GM10248 (cell line): ENCODE measurements at regions not wholly inside any gene's neighbourhood (a gene's known extent, or its start where the extent isn't known, plus 50 kb on each side); places are given as distances from the start of the nearest gene placed in this dataset.
"Not testable (repeated sequence)": the region's sequence is repeated elsewhere in the genome, so short reads cannot be mapped to it uniquely, and the experiment has no call there.

Experiments used
- CTCF ChIA-PET: fragments of 300-600 bp; sonication (Branson Sonifier 250); formaldehyde crosslinking; extraction: SDS; loops from one replicate; lab custom pipeline; 2021; ENCODE audit warnings: antibody characterized with exemption; lab: Yijun Ruan, JAX
- POLR2A ChIA-PET: fragments of 350-650 bp; sonication (Branson Sonifier 250); formaldehyde crosslinking; extraction: SDS; loops from one replicate; lab custom pipeline; 2020; ENCODE audit warnings: antibody characterized with exemption; lab: Yijun Ruan, JAX
- DNase-seq: peaks from one replicate; pipeline ENCODE4 v3.0.0; 2012; ENCODE audit errors: extremely low spot score
- TF ChIP-seq, protein P1 (sequence below): IDR thresholded peaks from 2 replicates; pipeline ENCODE4 v1.5.1; 2012; ENCODE audit warnings: mild to moderate bottlenecking, low read depth; ENCODE audit errors: extremely low read depth, missing control alignments, control extremely low read depth

DNA sequence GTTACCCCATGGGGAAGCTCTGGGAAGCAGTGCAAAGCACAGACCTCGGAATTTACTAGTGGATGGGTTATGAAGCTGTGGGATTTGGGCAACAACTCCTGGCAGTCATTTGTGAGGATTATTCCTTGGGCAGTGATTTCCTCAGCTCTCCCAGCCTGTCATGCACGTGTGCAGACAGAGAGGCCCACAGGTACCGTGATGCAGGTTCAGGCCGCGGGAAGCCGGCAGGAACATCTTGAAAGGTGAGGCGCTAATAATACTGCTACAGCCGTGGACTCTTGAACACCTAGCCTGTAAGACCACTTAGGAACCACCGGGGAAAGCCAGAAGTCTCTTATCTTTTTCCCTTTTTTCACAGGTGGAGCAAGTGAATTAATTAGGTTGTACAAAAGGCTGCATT, 80.2 kb upstream of the CPHXL start:
- ChIA-PET CTCF (no interaction called here), POLR2A (no interaction called here)
- TF ChIP-seq, protein P1, sequence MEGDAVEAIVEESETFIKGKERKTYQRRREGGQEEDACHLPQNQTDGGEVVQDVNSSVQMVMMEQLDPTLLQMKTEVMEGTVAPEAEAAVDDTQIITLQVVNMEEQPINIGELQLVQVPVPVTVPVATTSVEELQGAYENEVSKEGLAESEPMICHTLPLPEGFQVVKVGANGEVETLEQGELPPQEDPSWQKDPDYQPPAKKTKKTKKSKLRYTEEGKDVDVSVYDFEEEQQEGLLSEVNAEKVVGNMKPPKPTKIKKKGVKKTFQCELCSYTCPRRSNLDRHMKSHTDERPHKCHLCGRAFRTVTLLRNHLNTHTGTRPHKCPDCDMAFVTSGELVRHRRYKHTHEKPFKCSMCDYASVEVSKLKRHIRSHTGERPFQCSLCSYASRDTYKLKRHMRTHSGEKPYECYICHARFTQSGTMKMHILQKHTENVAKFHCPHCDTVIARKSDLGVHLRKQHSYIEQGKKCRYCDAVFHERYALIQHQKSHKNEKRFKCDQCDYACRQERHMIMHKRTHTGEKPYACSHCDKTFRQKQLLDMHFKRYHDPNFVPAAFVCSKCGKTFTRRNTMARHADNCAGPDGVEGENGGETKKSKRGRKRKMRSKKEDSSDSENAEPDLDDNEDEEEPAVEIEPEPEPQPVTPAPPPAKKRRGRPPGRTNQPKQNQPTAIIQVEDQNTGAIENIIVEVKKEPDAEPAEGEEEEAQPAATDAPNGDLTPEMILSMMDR = no peak
- no peak for DNase-seq

DNA sequence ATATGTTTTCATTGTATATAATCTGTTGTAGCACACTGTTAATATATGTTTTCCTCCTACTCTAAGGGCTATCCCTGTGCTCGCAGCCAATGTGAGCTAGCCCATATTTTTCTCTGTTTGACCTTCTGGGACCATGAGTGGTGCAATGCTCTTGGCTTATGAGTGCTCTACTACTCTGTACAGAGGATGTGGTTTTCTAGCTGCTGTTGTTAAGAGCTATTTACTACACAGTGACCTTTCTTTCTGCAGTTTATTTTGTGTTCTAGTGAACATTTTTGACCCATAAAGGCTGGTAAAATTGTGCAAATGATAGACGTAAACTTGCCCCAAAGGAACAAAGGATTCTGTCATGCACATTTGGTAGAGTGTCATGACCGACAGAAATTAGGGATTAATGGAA, 84.1 kb upstream of the CPHXL start:
- no peak for DNase-seq
- TF ChIP-seq, protein P1 = no peak
- CTCF ChIA-PET = no interaction called here
- POLR2A ChIA-PET = no interaction called here

DNA sequence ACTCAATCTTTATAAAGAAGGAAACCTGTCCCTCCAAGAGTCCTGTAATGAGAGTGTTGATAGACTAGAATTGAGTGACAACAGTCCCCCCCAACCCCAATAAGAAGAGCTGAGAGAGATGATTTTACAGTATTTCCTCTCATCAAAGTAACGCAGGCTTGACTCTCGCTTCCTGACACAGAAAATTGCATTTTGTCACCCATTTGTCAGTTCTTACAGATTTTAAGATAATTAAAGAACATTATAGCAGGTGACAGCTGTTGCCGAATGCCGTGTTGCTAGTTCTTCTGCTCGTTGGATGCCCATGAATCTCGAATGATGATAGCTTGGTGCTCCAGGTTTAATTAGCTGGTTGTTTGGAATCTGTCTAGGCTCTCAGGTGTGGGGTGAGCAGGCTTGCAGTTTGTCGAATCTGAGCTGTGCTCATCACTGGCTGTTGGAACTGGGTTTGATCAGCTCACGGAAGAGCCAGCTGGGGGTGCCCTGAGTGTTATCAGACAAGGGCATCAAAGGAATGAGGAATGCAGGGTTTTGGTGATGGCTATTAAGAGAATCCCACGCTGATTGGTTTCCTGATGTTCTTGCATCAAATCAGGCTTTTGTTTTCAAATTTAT, 84.8 kb upstream of the CPHXL start:
- DNase-seq = no peak
- ChIA-PET CTCF (interaction anchor here (1.0 kb wide), 1 partner anchor 1361 kb away, joined by 3 read pairs; no protein-coding TSS in a partner anchor), POLR2A (no interaction called here)
- TF ChIP-seq, protein P1 = no peak

DNA sequence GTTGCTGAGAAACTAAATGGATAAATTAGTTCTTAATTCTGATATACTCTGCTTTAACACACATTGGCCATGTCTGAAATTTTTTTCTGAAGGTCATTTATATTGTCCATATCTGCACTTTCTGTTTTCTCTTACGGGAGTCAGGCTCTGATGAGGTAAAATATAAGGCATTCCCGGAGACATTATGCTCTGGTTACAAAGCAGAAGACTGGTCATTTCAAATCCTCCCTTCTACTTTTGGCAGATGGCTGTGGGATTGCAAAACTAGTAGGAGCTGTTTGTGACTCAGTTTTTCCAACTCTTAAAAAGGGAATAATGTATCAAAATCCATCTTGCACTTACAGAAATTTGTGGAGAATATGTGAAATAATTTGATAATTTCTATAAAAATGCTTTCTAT, 92.2 kb upstream of the CPHXL start:
- POLR2A ChIA-PET = no interaction called here
- DNase-seq = no peak
- CTCF ChIA-PET = no interaction called here
- TF ChIP-seq, protein P1 = no peak

DNA sequence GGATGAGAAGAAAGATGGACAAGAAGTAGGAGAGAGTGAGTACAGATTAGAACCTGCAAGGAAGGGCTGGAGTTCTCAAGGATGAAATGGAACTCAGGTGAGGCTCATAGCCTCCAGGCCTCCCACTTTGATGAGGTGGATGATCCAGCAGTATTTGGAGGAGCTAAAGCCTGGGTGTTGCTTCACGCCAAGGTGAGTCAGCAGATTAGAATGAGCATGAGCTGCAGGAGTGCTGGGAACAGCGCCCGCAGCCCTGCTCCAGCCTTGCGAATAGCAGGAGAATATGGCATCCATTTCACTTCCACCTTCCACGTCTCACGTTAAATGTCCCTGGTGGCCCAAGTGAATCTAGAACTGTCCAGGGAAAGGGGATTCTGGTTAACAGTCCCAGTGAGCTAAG, 94.4 kb upstream of the CPHXL start:
- DNase-seq = no peak
- CTCF ChIA-PET = interaction anchor here (1.1 kb wide), 1 partner anchor 13 kb away, joined by 3 read pairs; no protein-coding TSS in a partner anchor
- POLR2A ChIA-PET = no interaction called here
- TF ChIP-seq, protein P1 = no peak

DNA sequence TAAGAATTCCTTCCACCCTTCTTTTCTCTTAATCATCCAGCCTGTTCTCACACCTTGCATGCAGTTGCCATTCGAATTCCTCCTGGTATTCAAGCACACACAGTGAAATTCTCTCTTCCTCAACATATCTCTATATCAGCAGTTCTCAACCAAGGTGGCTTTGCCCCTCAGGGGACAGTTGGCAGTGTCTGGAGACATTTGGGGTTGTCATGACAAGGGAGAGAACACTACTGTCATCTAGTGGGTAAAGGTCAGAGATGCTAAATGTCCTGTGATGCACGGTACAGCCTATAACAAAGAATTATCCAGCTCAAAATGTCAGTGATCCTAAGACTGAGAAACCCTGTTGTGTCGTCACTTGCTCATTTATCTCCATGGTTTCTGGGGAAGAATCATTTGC, 94.8 kb upstream of the CPHXL start:
- DNase-seq = no peak
- TF ChIP-seq, protein P1 = no peak
- ChIA-PET CTCF (interaction anchor here (1.1 kb wide), 1 partner anchor 13 kb away, joined by 3 read pairs; no protein-coding TSS in a partner anchor), POLR2A (no interaction called here)

DNA sequence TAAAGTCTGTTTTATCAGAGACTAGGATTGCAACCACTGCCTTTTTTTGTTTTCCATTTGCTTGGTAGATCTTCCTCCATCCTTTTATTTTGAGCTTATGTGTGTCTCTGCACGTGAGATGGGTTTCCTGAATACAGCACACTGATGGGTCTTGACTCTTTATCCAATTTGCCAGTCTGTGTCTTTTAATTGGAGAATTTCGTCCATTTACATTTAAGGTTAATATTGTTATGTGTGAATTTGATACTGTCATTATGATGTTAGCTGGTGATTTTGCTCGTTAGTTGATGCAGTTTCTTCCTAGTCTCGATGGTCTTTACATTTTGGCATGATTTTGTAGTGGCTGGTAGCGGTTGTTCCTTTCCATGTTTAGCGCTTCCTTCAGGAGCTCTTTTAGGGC, 99.5 kb upstream of the CPHXL start:
- DNase-seq, POLR2A ChIA-PET, CTCF ChIA-PET: not testable (repeated sequence)

DNA sequence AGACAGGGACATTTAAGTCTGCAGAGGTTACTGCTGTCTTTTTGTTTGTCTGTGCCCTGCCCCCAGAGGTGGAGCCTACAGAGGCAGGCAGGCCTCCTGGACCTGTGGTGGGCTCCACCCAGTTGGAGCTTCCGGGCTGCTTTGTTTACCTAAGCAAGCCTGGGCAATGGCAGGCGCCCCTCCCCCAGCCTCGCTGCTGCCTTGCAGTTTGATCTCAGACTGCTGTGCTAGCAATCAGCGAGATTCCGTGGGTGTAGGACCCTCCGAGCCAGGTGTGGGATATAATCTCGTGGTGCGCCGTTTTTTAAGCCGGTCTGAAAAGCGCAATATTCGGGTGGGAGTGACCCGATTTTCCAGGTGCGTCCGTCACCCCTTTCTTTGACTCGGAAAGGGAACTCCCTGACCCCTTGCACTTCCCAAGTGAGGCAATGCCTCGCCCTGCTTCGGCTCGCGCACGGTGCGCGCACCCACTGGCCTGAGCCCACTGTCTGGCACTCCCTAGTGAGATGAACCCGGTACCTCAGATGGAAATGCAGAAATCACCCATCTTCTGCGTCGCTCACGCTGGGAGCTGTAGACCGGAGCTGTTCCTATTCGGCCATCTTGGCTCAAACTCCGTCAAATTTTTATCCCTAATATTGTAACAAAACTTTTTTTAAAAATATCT, 101.2 kb upstream of the CPHXL start:
- DNase-seq, POLR2A ChIA-PET, CTCF ChIA-PET: not testable (repeated sequence)

DNA sequence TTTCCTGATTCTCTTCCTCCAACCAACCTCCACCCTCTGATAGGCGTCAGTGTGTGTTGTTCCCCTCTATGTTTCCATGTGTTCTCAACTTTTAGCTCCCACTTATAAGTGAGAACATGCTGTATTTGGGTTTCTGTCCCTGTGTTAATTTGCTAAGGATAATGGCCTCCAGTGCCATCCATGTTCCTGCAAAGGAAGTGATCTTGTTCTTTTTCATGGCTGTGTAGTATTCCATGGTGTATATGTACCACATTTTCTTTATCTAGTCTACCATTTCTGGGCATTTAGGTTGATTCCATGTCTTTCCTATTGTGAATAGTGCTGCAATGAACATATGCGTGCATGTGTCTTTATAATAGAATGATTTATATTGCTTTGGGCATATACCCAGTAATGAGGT, 107.1 kb upstream of the CPHXL start:
- CTCF ChIA-PET, DNase-seq, POLR2A ChIA-PET: not testable (repeated sequence)
